GM21447 (cell line): ENCODE measurements at regions not wholly inside any gene's neighbourhood (a gene's known extent, or its start where the extent isn't known, plus 50 kb on each side); places are given as distances from the start of the nearest gene placed in this dataset.
"Not testable (repeated sequence)": the region's sequence is repeated elsewhere in the genome, so short reads cannot be mapped to it uniquely, and the experiment has no call there.

Experiments
- ATAC-seq: cut with Tn5 transposase; IDR thresholded peaks from one replicate; pipeline ENCODE4 v1.9.1; 2021; ENCODE audit not compliant: unreplicated experiment

GRCh38 chr2:226183033-226183432 lies 616.6 kb downstream of the IRS1 start:
- ATAC-seq = no peak

- ATAC-seq = no peak
Observed at GRCh38 chr2:226181909-226182308, 617.7 kb downstream of the IRS1 start.

GRCh38 chr2:226180281-226180884 lies 619.2 kb downstream of the IRS1 start:
- ATAC-seq = no peak

- no peak for ATAC-seq
Observed at GRCh38 chr2:226179010-226179409, 620.6 kb downstream of the IRS1 start.

GRCh38 chr2:226176283-226176984 lies 623.2 kb downstream of the IRS1 start:
- ATAC-seq = no peak

GRCh38 chr2:226174390-226174789 lies 625.2 kb downstream of the IRS1 start:
- no peak for ATAC-seq

- no peak for ATAC-seq
Observed at GRCh38 chr2:226172939-226173338, 626.7 kb downstream of the IRS1 start.

GRCh38 chr2:226172309-226172708 lies 627.3 kb downstream of the IRS1 start:
- no peak for ATAC-seq

- ATAC-seq = no peak
Observed at GRCh38 chr2:226169751-226170581, 629.7 kb downstream of the IRS1 start.

GRCh38 chr2:226168496-226169160 lies 631.0 kb downstream of the IRS1 start:
- ATAC-seq = no peak

- no peak for ATAC-seq
Observed at GRCh38 chr2:226164512-226164911, 635.1 kb downstream of the IRS1 start.

- not testable (repeated sequence) for ATAC-seq
Observed at GRCh38 chr2:226160617-226161016, 639.0 kb downstream of the IRS1 start.

- ATAC-seq = no peak
Observed at GRCh38 chr2:226159875-226160479, 639.6 kb downstream of the IRS1 start.

- no peak for ATAC-seq
Observed at GRCh38 chr2:226158940-226159339, 640.7 kb downstream of the IRS1 start.

GRCh38 chr2:226158229-226158628 lies 641.4 kb downstream of the IRS1 start:
- ATAC-seq = no peak

- ATAC-seq = no peak
Observed at GRCh38 chr2:226155093-226155875, 644.3 kb downstream of the IRS1 start.

- no peak for ATAC-seq
Observed at GRCh38 chr2:226154610-226155009, 645.0 kb downstream of the IRS1 start.

- ATAC-seq = no peak
Observed at GRCh38 chr2:226153553-226153952, 646.1 kb downstream of the IRS1 start.

- no peak for ATAC-seq
Observed at GRCh38 chr2:226151157-226151556, 648.5 kb downstream of the IRS1 start.

- ATAC-seq = no peak
Observed at GRCh38 chr2:226143091-226143490, 656.5 kb downstream of the IRS1 start.
